Stimulated activated naive CD4-positive, alpha-beta T cell treated with Interleukin-2 at 50 U/mL for 16 hours (primary cell): ENCODE measurements at regions not wholly inside any gene's neighbourhood (a gene's known extent, or its start where the extent isn't known, plus 50 kb on each side); places are given as distances from the start of the nearest gene placed in this dataset.
"Not testable (repeated sequence)": the region's sequence is repeated elsewhere in the genome, so short reads cannot be mapped to it uniquely, and the experiment has no call there.

Experiments used
- DNase-seq: peaks from one replicate; lab custom pipeline; 2025; lab: John Stamatoyannopoulos, UW

GRCh38 chr5:154702477-154702876 is 52.7 kb upstream of the LARP1 start:
- DNase-seq: no peak

- DNase-seq: not testable (repeated sequence)
Observed at GRCh38 chr5:154701725-154702124, 53.5 kb upstream of the LARP1 start.

DNA sequence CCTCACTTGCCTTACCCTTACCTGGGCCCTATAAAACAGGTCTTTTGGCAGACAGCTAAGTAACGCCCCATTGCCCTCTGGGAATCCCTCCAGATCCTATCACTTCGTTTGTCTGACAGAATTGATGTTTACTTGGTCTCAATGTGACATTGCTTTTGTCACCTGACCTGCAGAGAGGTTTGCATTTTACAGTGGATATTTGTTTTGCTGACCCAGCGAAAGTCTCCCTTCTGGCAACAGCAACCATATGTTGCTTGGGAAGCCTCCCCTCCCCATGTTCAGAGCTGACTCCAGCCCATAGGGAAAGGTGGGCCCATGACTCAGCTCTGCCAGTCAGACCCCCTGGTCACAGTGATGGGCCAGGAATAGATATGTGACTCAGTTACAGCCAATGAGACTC is 54.0 kb upstream of the LARP1 start:
- DNase-seq: no peak

DNA sequence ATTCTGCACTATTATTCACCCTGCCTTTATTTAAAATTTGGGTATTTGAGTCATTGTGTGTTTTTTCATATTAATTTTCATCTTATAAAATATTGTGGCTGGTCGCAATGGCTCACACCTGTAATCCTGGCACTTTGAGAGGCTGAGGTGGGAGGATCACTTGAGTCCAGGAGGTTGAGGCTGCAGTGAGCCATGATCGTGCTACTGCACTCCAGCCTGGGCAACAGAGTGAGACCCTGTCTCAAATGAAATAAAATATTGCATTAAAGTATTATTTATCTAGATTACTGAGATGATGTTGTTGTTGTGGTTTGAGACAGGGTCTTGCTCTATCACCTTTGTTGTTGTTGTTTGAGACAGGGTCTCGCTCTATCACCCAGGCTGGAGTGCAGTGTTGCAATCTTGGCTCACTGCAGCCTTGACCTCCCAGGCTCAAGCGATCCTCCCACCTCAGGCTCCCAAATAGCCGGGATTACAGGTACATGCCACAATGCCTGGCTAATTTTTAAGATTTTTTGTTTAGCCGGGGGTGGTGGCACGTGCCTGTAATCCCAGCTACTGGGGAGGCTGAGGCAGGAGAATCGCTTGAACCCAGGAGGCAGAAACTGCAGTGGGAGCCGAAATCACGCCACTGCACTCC is 54.8 kb upstream of the LARP1 start:
- not testable (repeated sequence) for DNase-seq

- DNase-seq: no peak
Observed at GRCh38 chr5:154698763-154699162, 56.4 kb upstream of the LARP1 start.

DNA sequence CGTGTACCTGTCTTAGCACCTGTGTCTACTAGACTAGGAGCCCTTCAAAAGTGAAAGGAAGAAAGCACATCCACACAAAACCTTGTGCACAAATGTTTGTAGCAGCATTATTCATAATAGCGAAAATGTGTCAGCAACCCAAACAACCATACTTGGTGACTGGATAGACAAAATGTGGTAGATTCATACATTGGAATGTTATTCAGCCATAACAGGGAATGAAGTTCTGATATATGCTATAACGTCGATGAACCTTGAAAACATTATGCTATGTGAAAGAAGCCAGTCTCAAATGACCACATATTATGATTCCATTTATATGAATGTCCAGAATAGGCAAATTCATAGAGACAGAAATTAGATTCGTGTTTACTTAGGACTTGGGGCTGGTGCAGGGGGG is 57.8 kb upstream of the LARP1 start:
- no peak for DNase-seq

DNA sequence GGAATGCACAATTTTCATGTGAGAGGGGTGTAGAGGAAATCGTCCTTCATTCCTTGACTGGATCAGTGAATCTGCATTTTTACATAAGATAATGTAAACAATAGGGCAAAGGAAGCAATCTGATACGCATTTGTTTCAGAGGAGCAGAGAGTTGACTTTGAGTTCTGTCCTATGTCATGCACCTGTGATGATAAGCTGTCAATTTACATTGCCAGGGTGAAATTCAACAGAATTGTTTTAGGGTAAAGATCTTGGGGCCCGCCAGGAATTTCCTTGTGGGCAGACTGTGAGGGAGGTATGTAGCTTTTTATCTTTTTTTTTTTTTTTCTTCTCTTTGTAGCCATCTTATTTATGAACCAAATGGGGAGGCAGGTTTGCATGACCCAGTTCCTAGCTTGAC is 58.3 kb upstream of the LARP1 start:
- no peak for DNase-seq

DNA sequence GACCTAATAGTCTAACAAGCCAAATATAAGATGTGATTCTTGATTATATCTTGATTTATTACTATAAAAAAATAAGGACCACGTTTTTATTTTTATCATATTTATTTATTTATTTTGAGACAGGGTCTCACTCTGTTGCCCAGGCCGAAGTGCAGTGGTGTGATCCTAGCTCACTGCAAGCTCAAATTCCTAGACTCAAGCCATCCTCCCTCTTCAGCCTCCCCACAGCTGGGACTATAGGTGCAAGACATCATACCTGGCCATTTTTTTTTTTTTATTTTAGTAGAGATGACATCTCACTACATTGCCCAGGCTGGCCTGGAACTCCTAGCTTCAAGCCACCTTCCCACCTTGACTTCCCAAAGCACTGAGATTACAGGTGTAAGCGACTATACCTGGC is 61.0 kb upstream of the LARP1 start:
- no peak for DNase-seq

GRCh38 chr5:154690488-154690887 is 64.7 kb upstream of the LARP1 start:
- DNase-seq: no peak

DNA sequence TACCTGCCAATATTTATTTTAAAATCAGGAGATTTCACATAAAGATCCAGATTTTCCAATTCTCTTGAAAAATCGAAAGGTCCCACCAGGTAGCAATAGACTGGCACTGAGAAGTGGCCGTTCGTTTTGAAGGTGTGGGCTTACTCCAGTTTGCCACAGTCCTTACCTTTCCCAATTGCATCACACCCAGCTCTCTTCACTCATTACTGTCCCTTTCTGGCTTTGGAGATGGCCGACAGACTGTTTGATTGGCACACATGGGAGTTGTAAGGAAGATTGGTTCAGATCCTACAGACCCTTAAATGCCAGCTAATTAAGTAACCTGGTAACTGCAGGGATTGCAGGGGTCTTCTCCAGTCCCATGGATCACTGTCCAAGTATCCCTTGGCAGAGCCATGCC is 68.7 kb upstream of the LARP1 start:
- no peak for DNase-seq

DNA sequence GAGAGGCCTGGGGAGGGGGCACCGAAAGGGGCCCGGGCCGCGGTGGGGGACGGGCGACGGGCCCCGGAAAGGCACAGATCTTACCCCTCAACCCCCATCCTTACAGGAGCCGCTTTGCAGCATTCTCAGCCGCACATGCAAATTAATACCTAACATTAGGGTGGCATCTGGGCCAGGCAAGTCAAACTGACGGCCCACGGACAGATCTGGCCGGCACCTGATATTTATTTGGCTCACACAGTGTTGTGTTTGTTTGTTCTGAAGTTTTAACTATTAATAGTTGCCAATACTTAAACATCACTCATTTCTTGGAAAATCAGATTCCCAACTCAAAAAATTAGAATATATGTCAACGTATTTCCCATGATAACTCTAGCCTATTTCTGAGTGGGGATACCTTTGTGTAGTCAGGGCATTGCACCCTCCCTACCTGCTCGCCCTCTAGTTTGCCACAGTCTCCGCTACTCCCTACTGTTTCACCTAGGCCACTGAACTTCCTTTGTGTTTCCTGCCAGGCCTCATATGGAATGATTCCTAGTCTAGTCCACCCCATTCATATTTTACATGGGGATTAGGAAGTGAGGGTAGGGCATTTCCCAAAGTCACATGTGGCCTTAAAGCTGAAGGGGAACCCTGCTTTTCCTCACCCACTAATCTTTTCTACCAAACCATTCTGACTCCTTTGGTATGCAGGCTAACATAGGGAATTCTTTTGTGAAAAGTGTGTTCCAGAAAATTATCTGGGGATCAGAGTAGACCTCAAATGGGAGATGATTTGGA is 71.9 kb upstream of the LARP1 start:
- no peak for DNase-seq

GRCh38 chr5:154679501-154679900 is 75.7 kb upstream of the LARP1 start:
- DNase-seq: no peak

DNA sequence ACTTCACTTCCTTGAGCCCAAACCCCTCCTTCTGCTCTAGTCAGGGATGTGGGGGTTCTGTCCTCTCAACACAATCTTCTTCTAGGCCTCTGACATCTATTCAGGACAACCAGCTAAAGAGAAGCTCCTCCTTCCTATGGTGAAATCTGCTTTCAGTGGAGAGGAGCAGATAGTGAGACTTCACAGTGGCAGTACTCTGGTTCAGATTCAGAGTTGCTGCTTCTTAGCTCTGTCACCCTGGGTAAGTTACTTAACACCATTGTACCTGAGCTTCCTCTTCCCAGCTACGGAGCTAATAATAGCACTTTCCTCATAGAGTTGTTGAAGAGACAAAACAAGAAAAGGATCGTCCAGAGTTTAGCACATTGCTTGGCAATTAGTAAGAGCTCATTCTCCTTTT is 77.3 kb upstream of the LARP1 start:
- DNase-seq: no peak

- no peak for DNase-seq
Observed at GRCh38 chr5:154676508-154676907, 78.7 kb upstream of the LARP1 start.

- no peak for DNase-seq
Observed at GRCh38 chr5:154674029-154674428, 81.1 kb upstream of the LARP1 start.

GRCh38 chr5:154673506-154673905 is 81.7 kb upstream of the LARP1 start:
- DNase-seq: no peak

DNA sequence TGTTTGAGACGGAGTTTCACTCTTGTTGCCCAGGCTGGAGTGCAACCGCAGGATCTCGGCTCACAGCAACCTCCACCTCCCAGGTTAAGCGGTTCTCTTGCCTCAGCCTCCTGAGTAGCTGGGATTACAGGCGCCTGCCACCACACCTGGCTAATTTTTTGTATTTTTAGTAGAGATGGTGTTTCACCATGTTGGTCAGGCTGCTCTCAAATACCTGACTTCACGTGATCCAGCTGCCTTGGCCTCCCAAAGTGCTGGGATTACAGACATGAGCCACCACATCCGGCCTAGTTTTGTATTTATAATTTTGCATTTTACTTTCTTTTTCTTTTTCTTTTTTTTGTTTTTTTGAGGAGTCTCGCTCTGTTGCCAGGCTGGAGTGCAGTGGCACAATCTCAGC is 85.3 kb upstream of the LARP1 start:
- DNase-seq: not testable (repeated sequence)

DNA sequence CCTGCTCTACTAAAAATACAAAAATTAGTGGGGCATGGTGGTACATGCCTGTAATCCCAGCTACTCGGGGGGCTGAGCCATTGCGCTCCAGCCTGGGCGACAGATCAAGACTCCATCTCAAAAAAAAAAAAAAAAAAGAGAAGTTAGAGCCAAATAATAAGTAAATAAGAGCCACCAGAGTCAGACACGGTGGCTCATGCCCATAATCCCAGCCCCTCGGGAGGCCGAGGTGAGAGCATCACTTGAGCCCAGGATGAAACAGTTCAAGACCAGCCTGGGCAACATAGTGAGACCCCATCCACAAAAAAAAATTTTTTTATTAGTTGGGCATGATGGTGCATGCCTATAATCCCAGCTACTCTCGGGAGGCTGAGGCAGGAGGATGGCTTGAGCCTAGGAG is 85.8 kb upstream of the LARP1 start:
- no peak for DNase-seq

DNA sequence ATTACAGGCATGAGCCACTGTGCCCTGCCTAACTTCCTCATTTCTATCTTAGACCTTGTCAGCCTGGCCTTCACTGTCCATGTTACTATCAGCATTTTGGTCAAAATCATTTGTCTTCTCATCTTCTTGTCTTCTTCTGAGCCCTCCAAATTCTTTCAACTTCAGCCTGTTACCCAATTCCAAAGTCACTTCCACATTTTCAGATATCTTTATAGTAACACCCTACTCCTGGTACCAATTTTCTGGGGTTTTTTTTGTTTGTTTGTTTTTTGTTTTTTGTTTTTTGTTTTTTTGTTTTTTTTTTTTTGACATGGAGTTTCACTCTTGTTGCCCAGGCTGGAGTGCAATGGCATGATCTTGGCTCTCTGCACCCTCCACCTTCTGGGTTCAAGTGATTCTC is 90.3 kb upstream of the LARP1 start:
- DNase-seq: no peak

GRCh38 chr5:154663424-154663823 is 91.8 kb upstream of the LARP1 start:
- no peak for DNase-seq

DNA sequence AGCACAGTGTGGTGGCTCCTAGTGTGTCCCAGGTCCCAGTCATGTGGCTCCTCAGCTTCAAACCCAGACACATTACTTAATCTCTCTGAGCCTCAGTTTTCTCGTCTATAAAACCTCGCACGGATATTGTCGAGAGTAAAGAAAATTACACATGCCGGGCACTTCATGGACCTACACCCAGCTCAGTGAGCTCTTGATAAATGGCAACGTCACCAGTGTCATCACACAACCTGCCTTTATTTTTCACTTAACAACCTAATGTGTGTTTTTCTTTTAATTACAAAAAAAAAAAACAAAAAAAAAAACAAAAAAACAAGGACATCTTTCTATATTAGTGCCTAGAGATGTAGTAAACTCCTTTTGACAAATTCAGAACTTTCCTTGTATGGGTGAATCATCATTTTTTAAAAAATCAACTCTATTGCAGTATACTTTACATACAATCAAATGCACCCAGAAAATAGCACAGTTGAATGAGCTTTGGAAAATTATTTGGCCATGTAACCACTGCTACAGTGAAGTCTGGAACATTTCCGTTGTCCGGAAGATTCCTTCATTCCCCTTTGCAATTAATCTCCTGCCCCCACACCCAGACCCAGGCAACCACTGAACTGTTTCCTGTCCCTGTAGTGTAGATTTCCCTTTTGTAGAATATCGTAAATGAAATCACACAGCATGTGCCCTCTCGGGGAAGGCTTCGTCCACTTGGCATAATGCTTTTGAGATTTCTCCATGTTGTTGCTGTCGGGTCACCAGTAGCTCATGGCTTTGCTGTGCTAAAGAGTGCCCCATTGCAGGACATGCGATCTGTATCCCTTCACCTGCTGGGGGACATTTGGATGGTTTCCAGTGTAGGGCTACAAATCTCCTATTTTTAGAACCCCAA is 100.4 kb upstream of the LARP1 start:
- DNase-seq: no peak

- DNase-seq: no peak
Observed at GRCh38 chr5:154653764-154654485, 101.3 kb upstream of the LARP1 start.
